ENCODE measurements at regions not wholly inside any gene's neighbourhood (a gene's known extent, or its start where the extent isn't known, plus 50 kb on each side); places are given as distances from the start of the nearest gene placed in this dataset.
"Not testable (repeated sequence)": the region's sequence is repeated elsewhere in the genome, so short reads cannot be mapped to it uniquely, and the experiment has no call there.

DNA sequence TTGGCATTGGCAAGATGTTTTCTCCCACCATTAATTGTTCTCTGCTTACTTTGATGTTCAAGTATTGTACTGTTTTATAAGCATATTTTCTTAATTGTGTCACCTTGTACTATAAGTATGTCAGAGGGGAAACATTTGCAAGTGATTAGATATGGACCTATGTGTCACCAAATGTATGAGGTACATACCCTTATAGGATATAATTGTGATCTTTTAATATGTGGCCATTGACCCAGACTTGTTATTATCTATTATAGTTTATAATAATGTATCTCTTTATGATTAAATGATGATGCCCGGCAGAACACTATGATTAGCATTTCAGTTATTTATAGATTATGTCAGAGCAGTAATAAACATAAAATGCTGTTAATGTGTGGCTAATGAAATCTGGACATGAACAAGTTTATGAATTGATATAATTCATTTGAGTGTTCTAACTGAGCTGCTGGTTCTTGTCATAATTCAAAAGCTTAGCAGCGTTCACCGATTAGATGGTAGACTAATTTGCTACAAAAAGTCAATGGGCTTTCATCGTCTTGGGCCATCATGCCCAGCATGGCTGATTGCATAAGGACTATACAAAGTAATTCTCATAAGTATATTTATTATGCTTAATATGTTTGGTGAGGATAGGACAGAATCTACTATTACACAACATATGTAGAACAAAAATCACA, 480.9 kb upstream of the FANCL start:
- DNase-seq: no peak

DNA sequence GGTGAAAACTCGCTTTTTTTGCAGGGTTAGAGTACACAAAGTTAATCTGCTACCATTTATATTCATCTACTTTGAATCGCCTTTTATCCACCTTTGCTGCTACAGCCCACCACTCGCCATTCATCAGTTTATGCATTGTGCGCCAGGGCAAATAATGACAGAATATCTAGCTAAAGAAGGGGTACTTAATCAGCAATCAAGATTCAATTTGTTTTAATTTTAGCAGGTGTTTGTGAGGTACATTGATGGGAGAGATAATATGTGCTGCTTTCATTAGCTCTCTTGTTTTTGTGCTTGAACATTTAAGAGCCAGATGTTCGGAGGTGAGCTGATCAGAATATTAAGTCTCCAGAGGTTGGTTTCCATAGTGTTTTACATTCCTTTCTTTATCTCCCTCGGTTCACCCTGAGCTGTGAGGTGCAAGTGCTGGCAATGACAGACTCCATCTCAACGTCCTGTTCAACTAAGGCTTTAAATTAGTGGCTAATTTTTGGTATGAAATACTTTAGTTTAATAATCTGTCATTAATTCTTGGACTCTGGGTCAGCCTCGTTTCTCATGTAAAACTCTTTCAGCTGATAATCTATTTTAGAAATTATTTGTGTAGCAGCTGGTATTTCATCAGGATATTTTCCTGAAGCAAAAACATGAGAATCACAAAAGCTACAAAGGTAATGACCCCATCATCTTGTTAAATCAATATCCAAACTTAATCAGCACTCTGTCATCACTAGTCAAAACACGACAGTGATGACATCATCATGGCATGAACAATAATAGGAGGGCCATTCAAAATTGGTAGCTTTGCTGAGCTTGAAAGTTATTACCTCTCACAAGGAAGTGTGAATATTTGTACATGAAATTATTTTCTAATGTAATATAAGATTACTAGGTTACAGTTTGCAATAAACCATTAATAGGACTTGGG, 479.9 kb upstream of the FANCL start:
- no peak for DNase-seq

DNA sequence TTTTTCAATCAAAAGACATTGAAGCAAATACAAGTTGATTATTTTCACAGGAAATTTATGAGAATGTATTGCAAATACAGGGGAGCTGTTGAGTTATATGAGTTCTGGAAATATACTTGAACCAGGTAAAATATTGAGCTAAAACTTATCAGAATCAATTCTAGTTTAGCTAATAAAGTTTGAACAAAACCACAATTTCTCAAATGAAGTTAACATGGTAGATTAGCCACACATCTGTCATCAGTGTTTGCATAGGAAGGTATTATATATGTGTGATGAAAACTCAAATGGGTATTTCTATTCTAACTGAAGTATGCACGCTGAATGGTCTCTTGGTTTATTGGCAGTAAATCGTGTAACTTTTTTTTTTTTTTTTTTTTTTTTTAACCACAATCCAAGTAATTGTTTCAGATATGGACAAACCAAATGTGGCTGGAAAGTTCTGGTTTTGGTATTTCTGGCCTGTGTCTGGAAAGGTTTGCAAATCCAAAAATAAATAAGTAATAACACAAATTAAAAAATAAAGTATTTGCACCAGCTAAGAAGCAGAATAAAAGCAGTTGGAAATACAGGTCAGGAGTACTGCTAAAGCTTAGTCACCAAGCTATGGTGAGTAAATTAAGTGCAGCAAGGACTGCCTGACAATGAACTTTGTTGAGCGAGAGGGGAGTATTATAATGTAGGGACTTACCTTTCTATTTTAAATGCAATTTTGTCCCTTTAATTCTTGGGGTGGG, 479.1 kb upstream of the FANCL start:
- DNase-seq: no peak

GRCh38 chr2:58715344-58715743, 474.2 kb upstream of the FANCL start:
- DNase-seq: no peak

- no peak for DNase-seq
Observed at GRCh38 chr2:58714238-58714637, 473.1 kb upstream of the FANCL start.

DNA sequence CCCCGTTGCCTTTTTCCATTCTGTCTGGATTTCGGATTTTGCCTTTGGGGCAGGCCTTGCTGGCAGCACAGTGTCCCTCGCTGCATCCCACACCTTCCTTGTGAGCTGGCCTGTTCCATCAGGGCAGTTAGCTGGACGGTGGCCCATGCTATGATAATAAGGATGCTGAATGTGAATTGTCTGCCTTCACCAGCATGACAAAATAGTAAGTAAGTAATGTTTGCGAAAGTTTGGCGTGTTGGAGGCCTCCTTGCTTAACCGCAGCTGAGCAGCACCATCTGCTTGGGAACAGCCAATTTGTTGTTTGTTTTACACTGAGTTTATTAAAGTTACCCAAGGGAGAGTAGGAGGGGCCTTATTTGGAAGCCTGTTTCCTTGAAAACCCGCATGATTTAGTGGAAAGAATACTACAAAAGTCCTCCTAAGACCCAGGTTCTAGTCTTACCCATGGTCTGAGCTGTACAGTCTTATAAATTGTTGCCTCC, 469.7 kb upstream of the FANCL start:
- DNase-seq: no peak

- no peak for DNase-seq
Observed at GRCh38 chr2:58709687-58710354, 468.7 kb upstream of the FANCL start.

DNA sequence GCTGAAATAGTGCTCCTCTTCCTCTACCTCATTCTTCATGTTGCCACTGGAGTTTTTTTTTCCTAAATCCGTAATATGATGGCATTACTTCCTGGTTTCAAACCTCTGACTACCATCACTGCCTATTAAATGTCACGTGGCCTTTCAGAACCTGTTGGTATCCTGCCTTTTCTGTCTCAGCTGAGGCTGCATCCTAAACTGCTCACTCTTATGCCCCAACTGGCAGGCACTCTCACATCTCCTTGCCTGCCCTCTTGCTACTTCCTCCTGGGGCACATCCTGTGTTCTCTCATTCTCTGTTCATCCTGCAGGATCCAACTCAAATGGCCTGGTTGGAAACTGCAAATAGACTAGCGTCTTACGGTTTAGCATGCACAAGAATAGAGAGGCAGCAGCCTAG, 468.1 kb upstream of the FANCL start:
- no peak for DNase-seq

DNA sequence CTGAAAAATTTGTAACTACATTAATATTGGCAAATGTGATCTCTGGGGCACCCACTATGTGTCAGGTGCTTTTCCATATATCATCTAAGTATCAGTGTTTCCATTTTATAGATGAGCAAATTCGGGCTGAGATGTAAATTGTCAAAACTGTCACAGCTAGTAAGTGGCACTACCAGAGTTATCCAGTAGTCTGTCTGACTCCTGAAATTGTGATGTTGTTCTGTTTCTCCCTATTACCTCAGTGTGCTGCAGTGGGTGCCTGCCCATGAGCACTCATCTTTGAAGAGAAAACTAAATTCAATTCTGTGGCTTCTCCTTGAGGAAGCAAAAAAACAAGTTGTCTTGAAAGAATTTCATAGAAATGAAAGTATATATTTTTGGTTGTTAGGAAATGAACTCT, 467.4 kb upstream of the FANCL start:
- DNase-seq: no peak

GRCh38 chr2:58702302-58702885, 461.3 kb upstream of the FANCL start:
- DNase-seq: no peak

- DNase-seq: no peak
Observed at GRCh38 chr2:58701688-58702301, 460.7 kb upstream of the FANCL start.

DNA sequence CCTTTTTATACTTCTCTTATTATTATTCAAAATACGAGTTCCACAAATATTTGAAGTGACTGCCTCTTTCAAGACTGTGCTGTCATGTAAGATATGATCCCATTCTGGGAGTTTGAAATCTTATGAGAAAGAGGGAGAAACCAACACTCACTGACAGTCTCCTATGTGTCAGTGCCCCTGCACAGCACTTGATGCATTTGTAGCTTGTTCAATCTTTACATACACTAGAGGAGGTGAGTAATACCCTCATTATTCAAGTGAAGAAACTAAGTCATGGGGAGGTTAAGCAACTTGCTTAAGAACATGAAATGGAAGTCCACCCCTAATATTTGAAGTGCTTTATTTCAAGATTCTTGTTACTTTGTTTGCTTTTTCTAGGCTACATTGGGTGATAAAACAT, 459.5 kb upstream of the FANCL start:
- DNase-seq: no peak

GRCh38 chr2:58699411-58699810, 458.3 kb upstream of the FANCL start:
- no peak for DNase-seq

GRCh38 chr2:58698620-58699019, 457.5 kb upstream of the FANCL start:
- no peak for DNase-seq

- DNase-seq: not testable (repeated sequence)
Observed at GRCh38 chr2:58694114-58694513, 453.0 kb upstream of the FANCL start.

- DNase-seq: not testable (repeated sequence)
Observed at GRCh38 chr2:58691041-58691440, 449.9 kb upstream of the FANCL start.

DNA sequence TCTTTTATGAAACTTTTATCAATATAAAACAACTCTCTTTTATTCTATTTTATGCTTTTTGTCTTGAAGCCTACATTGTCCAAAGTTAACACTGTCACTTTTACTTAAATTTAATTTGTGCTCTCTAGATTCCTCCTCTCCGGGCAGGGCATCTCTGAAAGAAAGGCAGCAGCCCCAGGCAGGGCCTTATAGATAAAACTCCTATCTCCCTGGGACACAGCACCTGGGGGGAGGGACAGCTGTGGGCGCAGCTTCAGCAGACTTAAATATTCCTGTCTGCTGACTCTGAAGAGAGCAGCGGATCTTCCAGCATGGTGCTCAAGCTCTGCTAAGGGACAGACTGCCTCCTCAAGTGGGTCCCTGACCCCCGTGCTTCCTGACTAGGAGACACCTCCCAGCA, 447.7 kb upstream of the FANCL start:
- DNase-seq: no peak

DNA sequence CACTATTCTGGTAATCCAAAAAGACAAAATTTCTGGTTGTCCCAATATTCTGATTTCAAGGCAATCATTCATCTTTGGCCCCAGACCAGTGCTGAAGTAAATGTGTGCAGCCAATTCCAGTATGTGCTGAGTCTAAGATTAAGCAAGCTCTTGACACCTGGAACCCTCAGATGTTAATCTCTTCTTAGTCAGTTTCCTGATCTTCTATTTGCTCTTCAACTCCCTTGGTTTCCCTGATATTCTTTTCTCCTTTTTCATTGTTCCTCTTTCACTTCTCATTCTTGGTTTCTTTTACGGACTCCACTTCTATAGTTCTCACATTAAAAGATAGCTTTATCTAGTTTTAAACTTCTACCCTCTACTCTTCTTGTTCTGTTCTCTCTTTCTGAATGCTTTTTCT, 445.7 kb upstream of the FANCL start:
- DNase-seq: no peak

DNA sequence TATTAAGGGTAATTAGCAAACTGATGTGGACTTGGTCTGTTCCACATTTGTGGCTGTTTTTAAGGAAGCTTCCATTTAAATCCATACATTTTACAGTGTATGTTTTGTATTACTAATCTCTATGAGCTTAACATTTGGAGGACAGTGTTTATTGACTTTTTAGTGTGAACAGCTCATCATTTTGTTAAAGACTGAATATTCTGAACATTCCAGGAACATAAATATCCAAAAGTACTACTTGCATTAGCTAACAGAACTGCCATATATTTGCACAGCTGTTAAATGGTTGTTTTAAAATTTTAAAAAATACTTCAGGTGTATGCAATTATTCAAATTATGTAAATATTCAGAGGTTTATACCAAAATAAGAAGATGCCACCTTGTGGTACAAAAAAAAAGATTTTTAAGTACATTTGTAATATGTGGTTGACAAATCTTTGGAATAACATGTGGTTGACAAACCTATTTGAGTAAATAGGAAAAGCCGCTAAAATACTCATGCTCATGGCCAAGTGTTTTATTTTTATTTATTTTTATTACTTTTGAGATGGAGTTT, 439.7 kb upstream of the FANCL start:
- no peak for DNase-seq

DNA sequence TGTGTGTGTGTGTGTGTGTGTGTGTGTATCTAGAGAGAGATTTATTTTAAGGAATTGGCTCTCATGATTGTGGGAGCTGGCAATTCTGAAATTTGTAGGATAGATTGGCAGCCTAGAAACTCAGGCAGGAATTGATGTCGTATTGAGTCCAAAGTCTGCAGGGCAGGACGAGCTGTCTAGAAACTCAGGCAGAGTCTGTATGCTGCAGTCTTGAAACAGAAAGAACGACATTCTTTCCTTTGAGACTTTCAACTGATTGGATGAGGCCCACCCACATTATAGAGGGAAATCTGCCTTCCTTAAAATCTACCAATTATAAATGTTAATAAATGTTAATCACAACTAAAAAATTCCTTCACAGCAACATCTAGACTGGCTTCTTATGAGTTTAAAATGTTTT, 436.6 kb upstream of the FANCL start:
- no peak for DNase-seq

DNA sequence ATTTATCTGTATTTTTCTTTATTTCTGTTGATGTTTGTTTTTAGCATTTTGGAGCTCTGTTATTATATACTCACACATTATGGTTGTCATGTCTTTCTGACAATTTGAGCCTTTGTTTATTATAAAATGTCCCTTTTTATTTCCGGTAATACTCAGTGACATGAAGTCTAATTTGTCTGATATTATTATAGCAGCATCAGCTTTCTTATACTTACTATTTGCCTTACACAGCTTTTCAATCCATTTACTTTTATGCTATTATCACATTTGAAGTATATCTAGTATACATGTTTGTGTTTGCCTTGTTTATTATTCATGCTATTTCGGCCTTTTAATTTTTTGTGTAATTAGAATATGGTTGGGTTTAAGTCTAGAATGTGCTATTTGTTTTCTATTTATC, 430.6 kb upstream of the FANCL start:
- no peak for DNase-seq

- no peak for DNase-seq
Observed at GRCh38 chr2:58669998-58670397, 428.9 kb upstream of the FANCL start.
